WERI-Rb-1 (cell line): ENCODE measurements at regions not wholly inside any gene's neighbourhood (a gene's known extent, or its start where the extent isn't known, plus 50 kb on each side); places are given as distances from the start of the nearest gene placed in this dataset.

Experiments used
- DNase-seq: peaks from one replicate; pipeline ENCODE4 v3.0.0-alpha.2; 2020
- H3K27ac ChIP-seq: fragments of 250-450 bp; sonication (Bioruptor Pico); 2 replicates; pipeline ENCODE4 v1.5.1; 2020; ENCODE audit warnings: mild to moderate bottlenecking, moderate library complexity
- H3K27me3 ChIP-seq: fragments of 250-450 bp; sonication (Bioruptor Pico); 2 replicates; pipeline ENCODE4 v1.5.1; 2021; ENCODE audit warnings: mild to moderate bottlenecking, low read depth, moderate library complexity; ENCODE audit not compliant: insufficient read depth, severe bottlenecking
- H3K36me3 ChIP-seq: fragments of 250-450 bp; sonication (Bioruptor Pico); 2 replicates; pipeline ENCODE4 v1.5.1; 2020; ENCODE audit warnings: mild to moderate bottlenecking, moderate library complexity
- H3K4me3 ChIP-seq: 2 replicates; pipeline ENCODE4 v1.5.1; 2011; ENCODE audit warnings: low read depth, mild to moderate bottlenecking, control low read depth, low read length
- H3K9me3 ChIP-seq: fragments of 250-450 bp; sonication (Bioruptor Pico); 2 replicates; pipeline ENCODE4 v1.5.1; 2021; ENCODE audit warnings: mild to moderate bottlenecking, moderate library complexity; ENCODE audit not compliant: severe bottlenecking
- TF ChIP-seq, protein P1 (sequence below): IDR thresholded peaks from 2 replicates; pipeline ENCODE4 v1.5.1; 2011; ENCODE audit warnings: low read depth, mild to moderate bottlenecking, control low read depth, inconsistent platforms, low read length

DNA sequence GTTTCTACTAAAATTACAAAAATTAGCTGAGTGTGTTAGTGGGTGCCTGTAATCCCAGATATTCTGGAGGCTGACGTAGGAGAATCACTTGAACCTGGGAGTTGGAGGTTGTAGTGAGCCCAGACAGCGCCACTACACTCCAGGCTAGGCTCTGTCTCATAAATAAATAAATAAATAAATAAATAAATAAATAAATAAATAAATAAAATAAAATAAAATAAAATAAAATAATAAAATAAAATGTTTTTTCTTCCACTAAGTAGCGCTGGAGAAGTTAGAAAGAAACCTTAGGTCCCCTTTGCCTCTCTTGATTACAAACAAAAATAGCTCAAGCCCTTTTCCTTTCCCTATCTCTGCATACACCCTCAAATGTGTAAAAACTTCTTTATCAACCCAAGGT, 525.9 kb downstream of the IPMK start:
- no peaks in the 10 kb centered on the region for H3K9me3 ChIP-seq
- no peak overlapping the region for H3K4me3 ChIP-seq
- H3K27ac ChIP-seq: no peak overlapping the region
- DNase-seq: no peak
- TF ChIP-seq, protein P1, sequence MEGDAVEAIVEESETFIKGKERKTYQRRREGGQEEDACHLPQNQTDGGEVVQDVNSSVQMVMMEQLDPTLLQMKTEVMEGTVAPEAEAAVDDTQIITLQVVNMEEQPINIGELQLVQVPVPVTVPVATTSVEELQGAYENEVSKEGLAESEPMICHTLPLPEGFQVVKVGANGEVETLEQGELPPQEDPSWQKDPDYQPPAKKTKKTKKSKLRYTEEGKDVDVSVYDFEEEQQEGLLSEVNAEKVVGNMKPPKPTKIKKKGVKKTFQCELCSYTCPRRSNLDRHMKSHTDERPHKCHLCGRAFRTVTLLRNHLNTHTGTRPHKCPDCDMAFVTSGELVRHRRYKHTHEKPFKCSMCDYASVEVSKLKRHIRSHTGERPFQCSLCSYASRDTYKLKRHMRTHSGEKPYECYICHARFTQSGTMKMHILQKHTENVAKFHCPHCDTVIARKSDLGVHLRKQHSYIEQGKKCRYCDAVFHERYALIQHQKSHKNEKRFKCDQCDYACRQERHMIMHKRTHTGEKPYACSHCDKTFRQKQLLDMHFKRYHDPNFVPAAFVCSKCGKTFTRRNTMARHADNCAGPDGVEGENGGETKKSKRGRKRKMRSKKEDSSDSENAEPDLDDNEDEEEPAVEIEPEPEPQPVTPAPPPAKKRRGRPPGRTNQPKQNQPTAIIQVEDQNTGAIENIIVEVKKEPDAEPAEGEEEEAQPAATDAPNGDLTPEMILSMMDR: no peak
- H3K36me3 ChIP-seq: no peaks in the 10 kb centered on the region
- no peaks in the 10 kb centered on the region for H3K27me3 ChIP-seq

DNA sequence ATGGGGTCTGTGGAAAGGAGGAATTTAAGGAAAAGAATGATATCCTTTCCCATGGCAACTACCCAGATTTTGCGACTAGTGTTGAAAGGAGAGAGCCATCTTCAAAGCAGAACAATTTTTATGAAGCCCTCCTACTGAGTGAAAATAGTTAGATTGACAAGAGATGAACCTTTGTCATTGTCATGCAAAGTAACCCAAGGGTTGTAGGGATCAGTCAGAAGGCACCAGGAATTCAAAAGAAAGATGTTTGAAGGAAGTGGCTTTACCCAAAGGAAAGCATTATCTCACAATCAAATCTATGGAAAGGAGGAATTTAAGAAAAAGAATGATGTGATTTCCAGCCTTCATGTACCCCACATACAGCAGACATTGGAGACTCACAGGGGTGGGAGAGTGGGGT, 544.4 kb downstream of the IPMK start:
- TF ChIP-seq, protein P1: no peak
- H3K4me3 ChIP-seq: no peak overlapping the region
- no peaks in the 10 kb centered on the region for H3K9me3 ChIP-seq
- H3K27ac ChIP-seq: no peak overlapping the region
- H3K27me3 ChIP-seq: no peaks in the 10 kb centered on the region
- no peak for DNase-seq
- H3K36me3 ChIP-seq: no peaks in the 10 kb centered on the region

DNA sequence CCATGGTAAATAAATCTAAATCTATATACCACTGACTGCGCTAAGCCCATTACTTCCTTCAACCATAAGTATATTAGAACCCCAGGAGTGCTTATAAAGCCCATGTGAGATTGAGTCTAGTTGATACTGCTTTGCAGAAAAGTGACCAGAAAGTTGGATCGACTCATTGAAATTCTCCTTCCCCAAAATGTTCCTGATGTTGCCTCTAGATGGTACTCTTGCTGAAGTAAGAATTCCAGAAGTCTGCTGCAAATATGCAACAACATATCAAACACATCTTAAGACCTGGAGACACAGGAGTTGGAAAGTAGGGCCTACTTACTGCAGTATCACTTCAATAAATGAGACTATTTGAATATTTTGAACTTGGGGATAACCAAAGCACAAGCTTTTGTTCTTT, 550.8 kb downstream of the IPMK start:
- H3K4me3 ChIP-seq: no peak overlapping the region
- TF ChIP-seq, protein P1: peak; percentile 42; the same call in 1 of the 2 replicates
- DNase-seq: no peak

DNA sequence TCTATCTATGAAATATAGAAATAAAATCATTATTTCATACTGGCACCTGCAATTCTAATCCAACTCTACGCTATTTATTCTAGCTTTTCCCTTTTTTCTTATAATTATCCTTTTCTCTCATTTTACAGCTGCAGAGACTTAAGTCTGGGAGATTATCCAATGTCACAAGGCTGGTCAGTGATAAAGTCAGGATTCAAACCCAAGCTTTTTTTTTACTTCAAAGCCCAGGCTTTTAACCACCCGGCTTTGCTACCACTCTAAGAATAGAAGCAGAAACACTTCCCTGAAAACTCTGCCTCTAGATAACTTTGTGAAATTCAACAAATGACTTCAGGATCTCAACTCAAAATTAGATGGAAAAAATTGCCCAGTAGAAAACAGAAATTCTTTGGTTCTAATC, 552.5 kb downstream of the IPMK start:
- Histone ChIP-seq H3K4me3 (no peak overlapping the region), H3K36me3 (no peaks in the 10 kb centered on the region), H3K27ac (no peak overlapping the region), H3K27me3 (peaks cover 7% of the 10 kb centered on the region), H3K9me3 (no peaks in the 10 kb centered on the region)
- no peak for DNase-seq
- TF ChIP-seq, protein P1: no peak

More for the DNA sequence above, 550.8 kb downstream of the IPMK start:
- no peaks in the 10 kb centered on the region for H3K9me3 ChIP-seq
- no peaks in the 10 kb centered on the region for H3K27me3 ChIP-seq
- H3K27ac ChIP-seq: no peak overlapping the region
- H3K36me3 ChIP-seq: no peaks in the 10 kb centered on the region

DNA sequence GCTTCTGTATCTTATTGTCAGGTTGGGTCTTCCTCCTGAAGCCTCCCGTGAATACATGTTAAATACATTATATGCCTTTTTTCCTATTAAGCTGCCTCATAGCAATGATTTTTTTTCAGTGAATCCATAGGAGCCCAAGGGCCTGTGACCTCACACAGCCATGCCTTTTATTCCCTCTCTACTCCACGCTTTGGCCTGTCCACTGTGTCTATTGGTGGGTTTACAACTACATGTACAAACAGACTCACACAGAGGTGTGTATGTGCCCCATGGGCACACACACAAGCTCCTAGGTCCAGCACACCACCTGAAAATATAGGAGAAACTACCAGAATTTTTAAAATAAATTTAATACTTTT, 560.4 kb downstream of the IPMK start:
- Histone ChIP-seq H3K27ac (no peak overlapping the region), H3K9me3 (no peaks in the 10 kb centered on the region), H3K4me3 (no peak overlapping the region), H3K27me3 (peaks cover 36% of the 10 kb centered on the region), H3K36me3 (no peaks in the 10 kb centered on the region)
- TF ChIP-seq, protein P1: no peak
- DNase-seq: no peak

DNA sequence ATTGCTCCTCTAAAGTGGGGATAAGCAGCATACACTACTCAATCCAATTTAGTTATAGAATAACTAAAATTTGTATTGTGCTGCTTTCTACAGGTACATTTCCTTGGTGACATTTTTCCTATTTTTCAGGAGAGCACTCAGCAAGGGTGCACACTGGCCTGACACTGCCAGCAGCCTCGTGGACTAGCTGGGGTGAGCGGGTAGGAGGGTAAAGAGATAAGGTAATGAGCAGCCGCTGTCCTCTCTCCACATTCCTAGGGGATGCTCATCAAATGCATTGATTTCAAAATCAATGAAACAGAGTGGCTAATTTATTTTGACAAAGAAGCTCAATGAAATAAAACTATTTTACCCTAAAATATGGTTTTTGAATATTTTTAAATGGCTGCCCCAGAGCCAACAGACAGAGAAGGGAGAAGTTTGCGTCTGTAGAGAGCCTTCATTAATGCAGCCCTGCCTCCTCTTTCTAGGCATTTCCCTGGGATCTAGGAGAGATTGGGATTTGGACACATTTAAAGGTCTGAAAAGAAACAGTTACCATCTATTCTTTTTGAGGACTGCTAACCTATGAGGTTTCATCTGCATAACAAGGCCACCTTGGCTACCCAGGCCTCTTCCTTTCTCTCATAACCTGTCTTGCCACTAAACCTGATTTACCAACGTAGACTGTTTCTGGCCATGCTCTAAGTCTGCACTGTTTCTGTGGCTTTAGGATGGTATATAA, 561.0 kb downstream of the IPMK start:
- no peak overlapping the region for H3K27ac ChIP-seq

More for the DNA sequence above, 561.0 kb downstream of the IPMK start:
- H3K9me3 ChIP-seq: no peaks in the 10 kb centered on the region
- TF ChIP-seq, protein P1: no peak
- no peak overlapping the region for H3K4me3 ChIP-seq
- H3K36me3 ChIP-seq: no peaks in the 10 kb centered on the region
- DNase-seq: no peak
- peaks cover 36% of the 10 kb centered on the region for H3K27me3 ChIP-seq
